Astrocyte (in vitro differentiated cells and primary cell): ENCODE measurements at regions not wholly inside any gene's neighbourhood (a gene's known extent, or its start where the extent isn't known, plus 50 kb on each side); places are given as distances from the start of the nearest gene placed in this dataset.
"Not testable (repeated sequence)": the region's sequence is repeated elsewhere in the genome, so short reads cannot be mapped to it uniquely, and the experiment has no call there.

Experiments used
- DNase-seq: peaks from one replicate; pipeline ENCODE4 v3.0.0-alpha.2; 2010; ENCODE audit warnings: low read depth
- FAIRE-seq: peaks from 2 replicates; lab custom pipeline; 2011; peaks lifted over from hg19 to GRCh38; lab: Jason Lieb, UNC
- H2AFZ ChIP-seq: 2 replicates; pipeline ENCODE4 v1.6.0; 2012; ENCODE audit warnings: low read depth, low read length, inconsistent platforms
- H3K27ac ChIP-seq: 2 replicates; pipeline ENCODE4 v1.5.1; 2011; ENCODE audit warnings: low read depth, low read length, inconsistent platforms
- H3K27me3 ChIP-seq: 2 replicates; pipeline ENCODE4 v1.6.0; 2011; ENCODE audit warnings: low read length, inconsistent platforms; ENCODE audit not compliant: insufficient read depth
- H3K36me3 ChIP-seq: 2 replicates; pipeline ENCODE4 v1.5.1; 2011; ENCODE audit warnings: low read length, inconsistent platforms; ENCODE audit not compliant: insufficient read depth
- H3K4me1 ChIP-seq: 2 replicates; pipeline ENCODE4 v1.5.1; 2011; ENCODE audit warnings: low read length, inconsistent platforms; ENCODE audit not compliant: insufficient read depth
- H3K4me2 ChIP-seq: 2 replicates; pipeline ENCODE4 v1.6.0; 2012; ENCODE audit warnings: low read length, inconsistent platforms
- H3K4me3 ChIP-seq: 2 replicates; pipeline ENCODE4 v1.5.1; 2011; ENCODE audit warnings: low read depth, mild to moderate bottlenecking, low read length, inconsistent platforms; ENCODE audit not compliant: insufficient read depth
- H3K79me2 ChIP-seq: 2 replicates; pipeline ENCODE4 v1.6.0; 2012; ENCODE audit warnings: mild to moderate bottlenecking, low read length, inconsistent platforms; ENCODE audit not compliant: insufficient read depth
- H3K9ac ChIP-seq: 2 replicates; pipeline ENCODE4 v1.6.0; 2012; ENCODE audit warnings: mild to moderate bottlenecking, low read length, inconsistent platforms
- H3K9me3 ChIP-seq: 2 replicates; pipeline ENCODE4 v1.5.1; 2012; ENCODE audit warnings: low read depth, mild to moderate bottlenecking, low read length, inconsistent platforms; ENCODE audit not compliant: insufficient read depth
- H4K20me1 ChIP-seq: 2 replicates; pipeline ENCODE4 v1.6.0; 2012; ENCODE audit warnings: low read length, inconsistent platforms; ENCODE audit not compliant: insufficient read depth
- H3K27ac Mint-ChIP-seq: one replicate; pipeline ENCODE4 v1.8.0; 2021; ENCODE audit warnings: mild to moderate bottlenecking, mixed read lengths; ENCODE audit not compliant: unreplicated experiment
- H3K27me3 Mint-ChIP-seq: one replicate; pipeline ENCODE4 v1.8.0; 2021; ENCODE audit warnings: low read depth, mixed read lengths; ENCODE audit not compliant: unreplicated experiment
- H3K36me3 Mint-ChIP-seq: one replicate; pipeline ENCODE4 v1.8.0; 2021; ENCODE audit warnings: low read depth, mixed read lengths; ENCODE audit not compliant: unreplicated experiment
- H3K4me1 Mint-ChIP-seq: one replicate; pipeline ENCODE4 v1.8.0; 2021; ENCODE audit warnings: low read depth, mixed read lengths; ENCODE audit not compliant: unreplicated experiment
- H3K4me3 Mint-ChIP-seq: one replicate; pipeline ENCODE4 v1.8.0; 2021; ENCODE audit warnings: mild to moderate bottlenecking, moderate library complexity, mixed read lengths; ENCODE audit not compliant: unreplicated experiment
- H3K9me3 Mint-ChIP-seq: one replicate; pipeline ENCODE4 v1.8.0; 2021; ENCODE audit warnings: mild to moderate bottlenecking, mixed read lengths; ENCODE audit not compliant: unreplicated experiment
- EZH2 ChIP-seq: IDR thresholded peaks from 2 replicates; pipeline ENCODE4 v1.6.1; 2012; ENCODE audit warnings: mild to moderate bottlenecking, low read length, inconsistent platforms; ENCODE audit not compliant: insufficient read depth
- TF ChIP-seq, protein P1 (sequence below): IDR thresholded peaks from 2 replicates; pipeline ENCODE4 v1.5.1; 2011; ENCODE audit warnings: low read depth, mild to moderate bottlenecking, inconsistent platforms, low read length, moderate library complexity; ENCODE audit not compliant: insufficient read depth

GRCh38 chr1:194865383-194865782, 1679.0 kb upstream of the B3GALT2 start:
- Histone ChIP-seq H3K4me2 (no peak overlapping the region), H3K79me2 (no peaks in the 10 kb centered on the region), H2AFZ (no peak overlapping the region), H4K20me1 (no peaks in the 10 kb centered on the region), H3K4me3 (no peak overlapping the region), H3K27me3 (no peaks in the 10 kb centered on the region), H3K9me3 (no peaks in the 10 kb centered on the region), H3K27ac (no peak overlapping the region), H3K9ac (no peak overlapping the region), H3K4me1 (no peaks in the 10 kb centered on the region), H3K36me3 (no peaks in the 10 kb centered on the region)
- Mint-ChIP-seq H3K9me3 (peaks cover 3% of the 10 kb centered on the region), H3K4me1 (no peaks in the 10 kb centered on the region), H3K27me3 (no peaks in the 10 kb centered on the region), H3K36me3 (no peaks in the 10 kb centered on the region), H3K4me3 (no peak overlapping the region), H3K27ac (no peak overlapping the region)
- DNase-seq (no peak), FAIRE-seq (no peak)
- TF ChIP-seq, protein P1, sequence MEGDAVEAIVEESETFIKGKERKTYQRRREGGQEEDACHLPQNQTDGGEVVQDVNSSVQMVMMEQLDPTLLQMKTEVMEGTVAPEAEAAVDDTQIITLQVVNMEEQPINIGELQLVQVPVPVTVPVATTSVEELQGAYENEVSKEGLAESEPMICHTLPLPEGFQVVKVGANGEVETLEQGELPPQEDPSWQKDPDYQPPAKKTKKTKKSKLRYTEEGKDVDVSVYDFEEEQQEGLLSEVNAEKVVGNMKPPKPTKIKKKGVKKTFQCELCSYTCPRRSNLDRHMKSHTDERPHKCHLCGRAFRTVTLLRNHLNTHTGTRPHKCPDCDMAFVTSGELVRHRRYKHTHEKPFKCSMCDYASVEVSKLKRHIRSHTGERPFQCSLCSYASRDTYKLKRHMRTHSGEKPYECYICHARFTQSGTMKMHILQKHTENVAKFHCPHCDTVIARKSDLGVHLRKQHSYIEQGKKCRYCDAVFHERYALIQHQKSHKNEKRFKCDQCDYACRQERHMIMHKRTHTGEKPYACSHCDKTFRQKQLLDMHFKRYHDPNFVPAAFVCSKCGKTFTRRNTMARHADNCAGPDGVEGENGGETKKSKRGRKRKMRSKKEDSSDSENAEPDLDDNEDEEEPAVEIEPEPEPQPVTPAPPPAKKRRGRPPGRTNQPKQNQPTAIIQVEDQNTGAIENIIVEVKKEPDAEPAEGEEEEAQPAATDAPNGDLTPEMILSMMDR = no peak
- no peak for TF ChIP-seq EZH2

DNA sequence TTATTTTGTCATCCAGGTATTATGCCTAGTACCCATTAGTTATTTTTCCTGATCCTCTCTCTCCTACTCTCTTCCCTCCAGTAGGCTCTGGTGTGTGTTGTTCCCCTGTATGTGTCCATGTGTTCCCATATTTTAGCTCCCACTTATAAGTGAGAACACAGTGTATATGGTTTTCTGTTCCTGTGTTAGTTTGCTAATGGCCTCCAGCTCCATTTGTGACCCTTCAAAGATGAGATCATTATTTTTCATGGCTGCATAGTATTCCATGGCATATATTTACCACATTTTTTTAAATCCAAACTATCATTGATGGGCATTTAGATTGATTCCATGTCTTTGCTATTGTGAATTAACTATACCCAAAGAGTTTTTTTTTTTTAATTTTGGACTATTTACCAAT, 1675.7 kb upstream of the B3GALT2 start:
- Histone ChIP-seq H3K36me3 (no peaks in the 10 kb centered on the region), H3K4me2 (no peak overlapping the region), H3K27me3 (no peaks in the 10 kb centered on the region), H3K9ac (no peak overlapping the region), H4K20me1 (no peaks in the 10 kb centered on the region), H3K9me3 (no peaks in the 10 kb centered on the region), H3K79me2 (no peaks in the 10 kb centered on the region), H2AFZ (no peak overlapping the region), H3K4me3 (no peak overlapping the region), H3K4me1 (no peaks in the 10 kb centered on the region), H3K27ac (no peak overlapping the region)
- H3K27me3 Mint-ChIP-seq = no peaks in the 10 kb centered on the region
- peaks cover 4% of the 10 kb centered on the region for H3K9me3 Mint-ChIP-seq
- FAIRE-seq (peak; percentile 17), DNase-seq (no peak)
- no peak overlapping the region for H3K27ac Mint-ChIP-seq
- H3K4me1 Mint-ChIP-seq = no peaks in the 10 kb centered on the region
- H3K4me3 Mint-ChIP-seq = no peak overlapping the region
- TF ChIP-seq, protein P1 = no peak
- TF ChIP-seq EZH2 = no peak
- no peaks in the 10 kb centered on the region for H3K36me3 Mint-ChIP-seq

DNA sequence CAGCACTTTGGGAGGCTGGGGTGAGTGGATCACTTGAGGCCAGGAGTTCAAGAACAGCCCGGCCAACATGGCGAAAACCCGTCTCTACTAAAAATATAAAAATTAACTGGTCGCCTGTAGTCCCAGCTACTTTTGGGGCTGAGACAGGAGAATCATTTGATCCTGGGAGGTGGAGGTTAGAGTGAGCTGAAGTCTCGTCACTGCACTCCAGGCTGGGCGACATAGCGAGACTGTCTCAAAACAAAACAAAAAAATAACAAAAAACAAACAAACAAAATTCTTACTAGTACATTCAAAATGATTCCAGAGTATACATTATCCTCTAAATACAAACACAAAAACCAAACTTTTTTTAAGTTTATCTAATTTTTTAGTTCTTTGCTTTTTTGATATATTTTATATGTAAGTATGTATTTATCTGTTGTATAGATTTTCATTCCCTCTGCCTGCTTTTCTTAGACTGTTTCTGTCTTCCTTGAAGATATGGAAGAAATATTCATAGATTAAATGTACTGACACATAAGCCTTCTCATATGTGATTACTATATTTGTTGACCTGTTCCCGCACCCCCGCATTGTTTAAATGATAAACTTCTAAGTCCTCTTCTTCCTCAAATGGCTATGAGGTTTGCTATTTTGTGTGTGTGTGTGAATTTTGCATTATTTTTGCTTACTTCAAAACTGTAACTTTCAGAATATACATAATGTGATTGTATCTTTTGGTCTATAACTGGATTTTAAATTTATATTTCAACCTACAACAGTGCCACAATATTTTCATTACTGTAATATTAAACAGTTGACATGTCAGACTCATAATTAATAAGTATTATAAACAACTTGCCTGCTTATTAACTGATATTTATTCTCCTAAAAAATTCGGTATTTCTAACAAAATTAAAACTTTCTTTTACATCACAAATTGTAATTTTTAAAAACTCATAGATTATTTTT, 1674.1 kb upstream of the B3GALT2 start:
- H3K27me3 Mint-ChIP-seq = no peaks in the 10 kb centered on the region
- Histone ChIP-seq H3K4me1 (no peaks in the 10 kb centered on the region), H3K79me2 (no peaks in the 10 kb centered on the region), H3K36me3 (no peaks in the 10 kb centered on the region), H4K20me1 (no peaks in the 10 kb centered on the region), H3K9me3 (no peaks in the 10 kb centered on the region), H2AFZ (no peak overlapping the region), H3K9ac (no peak overlapping the region), H3K4me2 (no peak overlapping the region), H3K27me3 (no peaks in the 10 kb centered on the region), H3K4me3 (no peak overlapping the region), H3K27ac (no peak overlapping the region)
- H3K4me1 Mint-ChIP-seq = no peaks in the 10 kb centered on the region
- FAIRE-seq (no peak), DNase-seq (no peak)
- peaks cover 4% of the 10 kb centered on the region for H3K9me3 Mint-ChIP-seq
- TF ChIP-seq, protein P1 = no peak
- no peak for TF ChIP-seq EZH2
- H3K4me3 Mint-ChIP-seq = no peak overlapping the region
- no peaks in the 10 kb centered on the region for H3K36me3 Mint-ChIP-seq
- no peak overlapping the region for H3K27ac Mint-ChIP-seq

DNA sequence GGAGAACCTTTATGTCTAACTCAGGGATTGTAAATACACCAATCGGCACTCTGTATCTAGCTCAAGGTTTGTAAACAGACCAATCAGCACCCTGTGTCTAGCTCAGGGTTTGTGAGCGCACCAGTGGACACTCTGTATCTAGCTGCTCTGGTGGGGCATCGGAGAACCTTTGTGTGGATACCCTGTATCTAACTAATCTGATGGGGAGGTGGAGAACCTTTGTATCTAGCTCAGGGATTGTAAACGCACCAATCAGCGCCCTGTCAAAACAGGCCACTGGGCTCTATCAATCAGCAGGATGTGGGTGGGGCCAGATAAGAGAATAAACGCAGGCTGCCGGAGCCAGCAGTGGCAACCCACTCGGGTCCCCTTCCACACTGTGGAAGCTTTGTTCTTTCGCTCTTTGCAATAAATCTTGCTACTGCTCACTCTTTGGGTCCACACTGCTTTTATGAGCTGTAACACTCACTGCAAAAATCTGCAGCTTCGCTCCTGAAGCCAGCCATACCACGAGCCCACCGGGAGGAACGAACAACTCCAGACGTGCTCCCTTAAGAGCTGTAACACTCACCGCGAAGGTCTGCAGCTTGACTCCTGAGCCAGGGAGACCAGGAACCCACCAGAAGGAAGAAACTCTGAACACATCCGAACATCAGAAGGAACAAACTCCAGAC, 1673.2 kb upstream of the B3GALT2 start:
- H3K9me3 ChIP-seq, H3K9me3 Mint-ChIP-seq, H3K27ac Mint-ChIP-seq, H3K79me2 ChIP-seq, DNase-seq, H3K4me1 Mint-ChIP-seq, H3K4me3 ChIP-seq, H3K27ac ChIP-seq, H3K4me1 ChIP-seq, H4K20me1 ChIP-seq, H2AFZ ChIP-seq, H3K36me3 ChIP-seq, H3K9ac ChIP-seq, FAIRE-seq, H3K4me2 ChIP-seq, H3K36me3 Mint-ChIP-seq, H3K27me3 Mint-ChIP-seq, H3K27me3 ChIP-seq, H3K4me3 Mint-ChIP-seq: not testable (repeated sequence)
